NCI-H2171 treated with DMSO at 0.1 percent for 48 hours (cell line): ENCODE measurements at regions not wholly inside any gene's neighbourhood (a gene's known extent, or its start where the extent isn't known, plus 50 kb on each side); places are given as distances from the start of the nearest gene placed in this dataset.
"Not testable (repeated sequence)": the region's sequence is repeated elsewhere in the genome, so short reads cannot be mapped to it uniquely, and the experiment has no call there.

Source experiments
- DNase-seq: peaks from one replicate; lab custom pipeline; 2025; lab: John Stamatoyannopoulos, UW

GRCh38 chr4:79217025-79217424 lies 108.8 kb downstream of the NAA11 start:
- DNase-seq, result no peak

- no peak for DNase-seq
Measured at GRCh38 chr4:79213702-79214101, 112.2 kb downstream of the NAA11 start.

DNA sequence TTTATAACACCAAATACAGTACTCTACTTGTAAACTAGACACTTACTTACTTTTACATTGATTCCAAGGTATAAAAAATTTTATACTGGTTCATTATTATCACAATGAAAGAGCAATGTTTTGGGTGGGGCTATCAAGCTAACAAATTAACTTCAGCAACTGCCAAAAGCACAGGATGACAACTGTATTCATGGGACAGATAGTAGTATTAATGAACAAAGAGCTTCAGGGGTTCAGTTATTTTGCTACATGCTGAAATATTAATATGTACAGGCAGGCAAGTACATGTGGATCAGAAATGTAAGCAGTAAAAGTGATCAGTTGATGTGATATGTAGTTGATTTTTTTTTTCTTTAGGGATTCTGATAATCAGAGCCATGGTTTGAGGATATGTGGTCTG lies 112.9 kb downstream of the NAA11 start:
- DNase-seq, result no peak

- DNase-seq, result no peak
Measured at GRCh38 chr4:79212311-79212710, 113.5 kb downstream of the NAA11 start.

DNA sequence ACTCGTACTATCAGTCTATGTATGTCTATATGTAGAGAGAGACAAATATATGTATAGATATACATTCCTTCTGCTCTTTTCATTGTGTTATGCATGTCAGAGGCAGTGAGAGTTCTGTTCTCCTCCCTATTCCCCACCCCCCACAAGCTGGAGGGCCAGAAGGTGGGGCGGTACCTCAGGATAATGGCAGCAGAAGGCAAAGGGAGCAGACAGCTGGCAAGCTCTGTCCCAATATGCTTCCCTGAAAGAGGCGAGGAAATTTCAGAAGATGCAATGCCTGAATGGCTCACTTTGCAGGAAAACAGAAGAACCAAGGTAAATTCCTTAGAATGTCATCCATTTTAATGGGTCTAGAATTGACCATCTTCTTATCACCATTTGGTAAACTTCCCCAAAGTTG lies 114.4 kb downstream of the NAA11 start:
- peak; percentile 91 for DNase-seq

- DNase-seq, result no peak
Measured at GRCh38 chr4:79210636-79211049, 115.2 kb downstream of the NAA11 start.

GRCh38 chr4:79209822-79210635 lies 115.8 kb downstream of the NAA11 start:
- peak; percentile 84 for DNase-seq

DNA sequence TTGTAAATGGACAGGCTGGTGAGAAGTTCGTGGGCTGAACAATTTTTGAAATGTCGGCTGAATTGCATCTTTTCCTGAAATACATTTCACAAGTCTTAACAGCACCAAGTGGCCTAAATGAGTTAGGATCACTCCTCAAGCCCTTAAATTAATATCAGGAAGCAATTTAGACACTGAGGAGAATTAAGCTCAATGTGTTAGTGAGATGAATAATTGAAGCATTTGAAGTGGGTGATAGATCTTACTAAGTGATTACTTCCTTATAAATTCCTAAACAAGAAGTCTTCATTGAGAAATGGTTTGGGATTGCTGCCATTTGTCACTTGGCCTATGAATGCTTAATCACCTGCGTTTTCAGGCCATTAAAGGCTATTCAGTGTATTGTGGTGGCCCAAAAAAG lies 116.8 kb downstream of the NAA11 start:
- no peak for DNase-seq

DNA sequence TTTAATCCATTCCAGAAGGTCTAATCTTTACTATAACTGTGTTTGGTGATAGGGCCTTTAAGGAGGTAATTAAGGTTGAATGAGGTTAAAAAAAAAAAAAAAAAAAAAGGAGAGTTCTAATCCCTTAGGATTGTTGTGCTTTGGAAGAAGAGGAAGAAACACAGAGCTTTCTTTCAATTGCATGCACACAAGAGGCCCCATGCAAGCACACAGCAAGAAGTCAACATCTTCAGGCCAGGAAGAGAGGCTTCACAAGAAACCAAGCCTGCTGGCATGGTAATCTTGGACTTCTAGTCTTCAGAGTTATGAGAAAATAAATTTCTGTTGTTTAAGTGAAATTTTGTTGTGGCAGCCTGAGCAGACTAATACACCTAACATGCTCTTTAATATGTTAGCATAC lies 118.6 kb downstream of the NAA11 start:
- DNase-seq, result no peak

GRCh38 chr4:79206660-79207059 lies 119.2 kb downstream of the NAA11 start:
- DNase-seq, result no peak

DNA sequence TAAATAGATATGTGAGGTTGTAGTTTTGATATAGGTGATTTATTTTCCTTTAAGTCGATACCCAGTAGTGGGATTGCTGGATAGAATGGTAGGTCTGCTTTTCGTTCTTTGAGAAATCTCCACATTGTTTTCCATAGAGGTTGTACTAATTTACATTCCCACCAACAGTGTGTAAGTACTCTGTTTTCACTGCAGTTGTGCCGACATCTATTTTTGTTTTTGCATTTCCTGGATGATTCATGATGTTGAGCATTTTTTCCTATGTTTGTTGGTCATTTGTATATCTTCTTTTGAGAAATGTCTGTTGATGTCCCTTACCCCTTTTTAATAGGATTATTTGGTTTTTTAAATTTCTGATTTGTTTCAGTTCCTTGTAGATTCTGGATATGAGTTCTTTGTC lies 120.7 kb downstream of the NAA11 start:
- no peak for DNase-seq

GRCh38 chr4:79201971-79202370 lies 123.9 kb downstream of the NAA11 start:
- DNase-seq, result peak; percentile 43

DNA sequence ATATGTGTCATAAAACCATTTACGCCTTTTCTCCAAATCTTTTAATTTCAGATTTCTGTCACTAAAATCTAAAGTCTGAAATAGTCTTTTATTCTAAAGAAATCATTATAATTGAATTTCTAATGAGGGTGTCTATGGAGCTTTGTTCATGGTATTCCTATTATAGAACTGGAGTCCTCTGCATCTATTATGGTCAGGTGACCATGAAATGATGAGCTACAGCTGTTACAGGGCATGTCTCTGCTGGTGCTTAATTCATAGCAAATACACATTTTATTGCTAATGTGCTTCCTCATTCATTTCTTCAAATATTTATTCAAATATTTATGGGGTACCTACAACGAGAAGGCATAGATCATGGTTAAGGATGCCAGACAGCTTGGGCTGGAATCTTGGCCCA lies 126.1 kb downstream of the NAA11 start:
- DNase-seq, result peak; percentile 71

DNA sequence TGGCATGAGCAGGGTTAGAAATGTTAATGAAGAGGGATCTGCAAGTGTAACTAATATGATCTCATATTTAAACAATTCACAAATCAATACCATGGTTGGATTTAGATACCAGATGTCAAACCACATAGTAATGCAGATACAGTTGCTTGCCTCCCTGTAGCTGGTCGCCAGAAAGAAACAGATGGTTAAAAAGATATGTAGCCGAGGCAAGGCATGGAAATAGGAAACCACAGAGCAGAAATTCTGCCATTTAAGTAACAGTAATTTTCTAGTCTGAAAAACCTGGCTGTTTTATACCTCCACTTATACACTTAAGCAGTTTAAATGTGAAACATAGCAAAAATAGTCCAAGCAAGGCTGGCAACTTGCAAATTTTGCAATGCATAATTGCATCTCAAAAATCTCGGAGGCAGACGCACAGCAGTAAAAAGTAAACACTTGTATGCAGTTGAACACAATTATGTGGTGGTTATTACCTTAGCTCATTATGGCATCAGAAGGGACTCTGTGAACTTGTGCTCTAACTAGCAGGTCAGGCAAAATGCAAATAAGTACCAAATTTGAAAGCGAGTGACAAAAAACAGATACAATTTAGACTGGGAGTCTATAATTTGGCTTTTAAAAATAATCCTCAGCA lies 126.8 kb downstream of the NAA11 start:
- DNase-seq, result peak; percentile 91

DNA sequence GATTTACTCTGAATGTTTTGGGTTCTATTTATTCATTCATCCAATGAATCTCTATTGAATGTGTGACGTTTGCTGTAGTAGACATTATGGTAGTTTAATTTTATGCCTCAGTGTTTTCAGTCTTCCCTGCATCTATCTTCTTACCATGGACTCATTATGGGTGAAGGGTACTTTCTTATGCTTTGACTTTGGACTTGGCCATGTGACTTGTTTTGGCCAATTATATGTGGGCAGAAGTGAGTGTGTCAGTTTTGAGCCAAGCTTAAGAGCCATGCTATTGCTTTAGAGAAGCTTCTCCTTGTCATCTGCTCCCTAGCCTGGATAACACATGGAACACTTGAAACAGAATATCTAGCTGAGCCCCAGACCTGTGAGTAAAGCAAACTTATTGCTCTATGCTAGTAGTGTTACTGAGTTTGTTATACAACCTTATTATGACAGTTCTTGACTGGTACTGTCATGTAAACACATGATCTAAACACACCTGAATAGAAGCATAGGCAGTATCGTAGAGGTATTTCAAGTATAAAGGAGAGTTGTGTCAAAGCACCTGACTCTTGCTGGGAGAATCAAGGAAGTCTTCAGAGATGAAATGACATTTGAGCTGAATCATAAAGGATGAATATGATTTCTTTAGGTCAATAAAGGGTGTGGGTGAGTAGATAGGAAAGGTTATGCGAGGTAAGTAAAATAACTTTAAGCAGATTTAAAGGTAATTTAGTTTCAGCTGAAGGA lies 128.4 kb downstream of the NAA11 start:
- peak; percentile 52 for DNase-seq

DNA sequence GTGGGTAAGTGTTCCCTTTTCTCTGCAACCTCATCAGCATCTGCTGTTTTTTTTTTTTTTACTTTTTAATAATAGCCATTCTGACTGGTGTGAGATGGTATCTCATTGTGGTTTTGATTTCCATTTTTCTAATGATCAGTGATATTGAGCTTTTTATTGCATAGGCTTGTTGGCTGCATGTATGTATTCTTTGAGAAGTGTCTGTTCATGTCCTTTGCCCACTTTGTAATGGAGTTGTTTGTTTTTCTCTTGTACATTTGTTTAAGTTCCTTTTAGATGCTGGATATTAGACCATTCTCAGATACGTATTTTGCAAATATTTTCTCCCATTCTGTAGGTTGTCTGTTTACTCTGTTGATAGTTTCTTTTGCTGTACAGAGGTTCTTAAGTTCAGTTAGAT lies 134.6 kb downstream of the NAA11 start:
- DNase-seq, result not testable (repeated sequence)

DNA sequence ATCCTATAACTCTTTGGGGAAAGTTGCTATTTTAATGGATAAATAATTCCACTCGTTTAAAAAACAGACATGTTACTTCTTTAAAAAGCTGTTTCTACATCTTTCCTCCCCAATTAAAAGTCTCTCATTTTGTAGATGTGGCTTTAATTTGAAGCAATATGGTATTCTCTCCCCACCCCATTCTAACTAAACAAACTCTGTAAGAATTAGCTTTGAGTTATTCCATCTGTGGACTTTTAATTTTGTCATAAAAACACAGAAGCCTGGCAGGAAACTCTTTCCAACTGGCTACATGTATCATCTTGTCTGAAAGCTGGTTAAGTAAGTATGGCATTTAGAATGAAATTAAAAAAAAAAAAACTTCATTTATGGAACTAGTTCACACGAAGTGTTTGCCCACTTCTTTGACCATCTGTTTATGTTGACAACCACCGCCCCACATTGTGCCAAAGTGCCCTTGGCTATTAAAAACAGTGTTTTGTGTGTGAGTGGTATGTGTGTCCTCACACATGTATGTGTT lies 140.3 kb downstream of the NAA11 start:
- DNase-seq, result peak; percentile 82

DNA sequence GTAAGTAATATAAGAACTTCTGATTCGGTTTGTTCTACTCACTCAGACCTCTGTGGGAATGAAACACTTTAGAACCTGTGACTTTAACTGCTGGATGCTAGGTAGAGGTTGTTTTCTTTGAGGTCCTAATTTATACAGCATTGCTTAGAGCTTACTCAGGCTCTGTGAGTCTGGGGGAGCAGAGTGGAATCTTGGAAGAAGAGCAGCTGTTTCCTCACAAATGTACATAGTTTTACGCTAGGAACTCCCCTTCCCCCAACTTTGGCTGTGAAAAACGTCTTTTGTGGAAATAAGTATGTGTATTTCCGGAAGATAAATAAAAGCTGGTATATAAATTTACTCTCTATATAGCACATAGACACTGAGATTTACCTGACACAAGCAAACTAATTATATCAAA lies 141.4 kb downstream of the NAA11 start:
- no peak for DNase-seq

DNA sequence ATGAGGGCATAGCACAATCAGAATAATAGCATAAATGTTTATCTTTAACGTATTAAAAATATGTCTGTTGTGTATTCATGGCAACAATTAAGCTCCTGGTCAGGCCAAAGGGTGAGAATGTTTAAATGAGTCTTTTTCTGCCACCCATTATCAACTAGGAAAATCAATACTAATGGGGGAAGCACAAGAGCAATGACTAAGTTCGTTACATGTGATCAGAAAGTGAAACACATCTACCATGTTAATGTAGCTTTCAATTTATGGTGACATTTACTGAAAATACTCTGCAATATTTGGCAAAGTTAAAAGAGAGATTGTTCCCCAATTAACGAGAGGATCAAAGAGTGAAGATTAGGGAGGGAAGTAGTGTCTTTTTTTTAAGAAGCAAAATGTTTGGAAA lies 143.7 kb downstream of the NAA11 start:
- DNase-seq, result no peak

DNA sequence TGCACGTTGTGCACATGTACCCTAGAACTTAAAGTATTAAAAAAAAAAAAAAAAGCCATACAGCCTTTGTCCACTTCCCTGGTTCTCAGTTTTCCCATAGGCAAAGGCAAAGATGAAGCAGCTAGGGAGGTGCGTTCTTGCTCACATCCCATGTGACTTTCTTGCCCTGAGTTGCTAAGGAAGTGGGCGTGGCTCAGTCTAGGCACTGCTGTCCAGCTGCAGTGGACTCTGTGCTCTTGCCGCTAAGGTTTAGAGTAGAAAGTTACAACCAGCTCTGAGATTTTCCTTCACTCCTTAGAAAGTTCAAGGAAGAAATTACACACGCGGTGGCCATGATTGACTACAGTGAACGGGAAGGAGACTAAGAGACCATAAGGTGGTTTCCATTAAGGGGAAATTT lies 144.7 kb downstream of the NAA11 start:
- no peak for DNase-seq

DNA sequence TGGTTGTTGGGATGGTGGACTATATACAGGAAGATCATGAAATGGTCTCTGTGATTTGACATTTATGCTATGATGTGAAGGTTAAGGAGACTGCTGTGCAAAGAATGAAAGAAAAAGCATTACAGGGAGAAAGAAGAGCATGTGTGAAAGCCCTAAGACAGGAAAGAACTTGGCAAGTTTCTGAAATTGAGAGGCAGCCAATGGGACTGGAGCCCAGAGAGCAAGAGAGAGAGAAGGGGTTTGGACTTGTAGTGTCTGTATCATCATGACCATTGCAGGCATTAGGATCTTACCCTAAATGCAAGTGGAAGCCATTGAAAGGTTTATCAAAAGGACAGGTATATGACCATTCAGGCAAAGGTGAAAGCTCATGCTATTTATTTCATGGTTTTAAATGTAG lies 147.1 kb downstream of the NAA11 start:
- no peak for DNase-seq

GRCh38 chr4:79177388-79177787 lies 148.5 kb downstream of the NAA11 start:
- DNase-seq, result no peak

- DNase-seq, result no peak
Measured at GRCh38 chr4:79176351-79176750, 149.5 kb downstream of the NAA11 start.
